ENCODE measurements at regions not wholly inside any gene's neighbourhood (a gene's known extent, or its start where the extent isn't known, plus 50 kb on each side); places are given as distances from the start of the nearest gene placed in this dataset.

DNA sequence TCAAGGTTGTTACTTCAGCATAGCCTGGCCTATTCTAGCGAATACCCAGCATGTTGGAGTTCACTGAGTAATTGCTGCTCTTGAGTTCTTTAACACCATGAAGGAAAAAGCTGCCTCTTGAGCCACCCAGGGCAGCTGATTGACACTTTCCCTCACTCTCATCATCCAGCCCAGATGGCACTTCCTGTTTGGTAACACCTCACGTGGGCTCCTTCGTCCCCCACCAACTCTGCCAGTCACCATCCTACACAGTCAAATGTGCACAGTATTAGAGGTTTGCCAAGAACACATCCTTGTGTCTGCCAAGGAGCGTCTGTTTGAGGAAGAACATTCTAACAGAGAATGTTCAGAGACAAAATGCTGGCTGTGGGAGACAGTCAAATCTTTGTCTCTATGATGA, 266.3 kb downstream of the RPLP1 start:
- no peak for DNase-seq

- no peak for DNase-seq
These were observed 267.1 kb downstream of the RPLP1 start for GRCh38 chr15:69719527-69720240.

GRCh38 chr15:69720536-69720935, 267.9 kb downstream of the RPLP1 start:
- no peak for DNase-seq

- DNase-seq: no peak
These were observed 270.3 kb downstream of the RPLP1 start for GRCh38 chr15:69722924-69723323.

DNA sequence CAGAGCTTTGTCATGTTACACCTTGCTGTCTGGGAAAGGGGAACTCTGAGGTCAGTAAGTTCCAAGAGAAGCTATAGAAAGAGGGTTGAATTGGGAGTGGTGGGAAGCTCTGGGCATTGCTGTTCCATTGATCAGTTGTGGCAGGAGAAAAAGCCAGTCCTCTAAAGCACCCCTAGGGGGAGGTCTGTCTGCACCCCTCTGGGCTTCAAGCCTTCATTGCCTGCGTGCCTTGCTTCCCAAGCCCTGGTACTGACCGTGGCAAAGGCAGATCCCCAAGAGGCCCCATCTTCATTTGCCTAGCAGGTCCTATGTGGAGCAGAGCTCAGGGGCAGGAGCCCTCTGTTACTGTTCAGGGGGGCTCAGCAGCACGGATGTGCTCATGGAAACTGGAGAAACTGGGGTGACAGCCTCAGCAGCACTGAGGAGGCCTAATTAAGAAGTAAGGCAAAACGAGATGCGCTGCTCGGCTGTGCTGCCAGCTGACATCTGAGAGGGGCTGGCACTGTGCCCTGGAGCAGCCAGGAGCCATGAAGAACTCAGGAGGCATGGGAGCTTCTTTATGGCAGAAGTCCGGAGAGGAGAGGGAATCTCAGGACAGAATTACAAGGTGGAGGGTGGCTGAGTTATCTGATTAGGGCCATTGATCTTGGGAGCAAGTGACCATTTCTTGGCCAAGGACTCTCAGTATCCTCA, 270.9 kb downstream of the RPLP1 start:
- no peak for DNase-seq

DNA sequence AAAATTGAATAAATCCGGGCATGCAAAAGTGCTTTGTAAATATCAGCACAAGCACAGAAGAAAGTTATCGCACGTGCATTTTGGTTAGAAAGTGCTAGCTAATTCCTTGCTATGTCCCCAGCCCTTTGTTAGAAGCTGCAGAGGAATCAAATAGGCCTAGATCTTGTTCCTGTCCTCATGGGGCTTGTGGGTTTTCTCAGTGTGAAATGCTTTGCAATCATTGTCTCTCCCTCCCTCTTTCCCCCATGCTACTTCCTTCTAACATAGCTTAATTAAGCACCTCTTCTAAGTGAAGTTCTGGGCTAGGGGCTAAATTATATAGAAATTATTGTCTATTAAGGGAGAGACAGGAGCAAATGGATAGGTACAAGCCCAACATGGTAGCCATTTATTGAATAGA, 271.7 kb downstream of the RPLP1 start:
- DNase-seq: no peak

GRCh38 chr15:69725275-69725674, 272.7 kb downstream of the RPLP1 start:
- no peak for DNase-seq

- no peak for DNase-seq
These were observed 273.3 kb downstream of the RPLP1 start for GRCh38 chr15:69725957-69726356.

- no peak for DNase-seq
These were observed 274.7 kb downstream of the RPLP1 start for GRCh38 chr15:69727121-69727924.

- no peak for DNase-seq
These were observed 276.6 kb downstream of the RPLP1 start for GRCh38 chr15:69729167-69729748.

DNA sequence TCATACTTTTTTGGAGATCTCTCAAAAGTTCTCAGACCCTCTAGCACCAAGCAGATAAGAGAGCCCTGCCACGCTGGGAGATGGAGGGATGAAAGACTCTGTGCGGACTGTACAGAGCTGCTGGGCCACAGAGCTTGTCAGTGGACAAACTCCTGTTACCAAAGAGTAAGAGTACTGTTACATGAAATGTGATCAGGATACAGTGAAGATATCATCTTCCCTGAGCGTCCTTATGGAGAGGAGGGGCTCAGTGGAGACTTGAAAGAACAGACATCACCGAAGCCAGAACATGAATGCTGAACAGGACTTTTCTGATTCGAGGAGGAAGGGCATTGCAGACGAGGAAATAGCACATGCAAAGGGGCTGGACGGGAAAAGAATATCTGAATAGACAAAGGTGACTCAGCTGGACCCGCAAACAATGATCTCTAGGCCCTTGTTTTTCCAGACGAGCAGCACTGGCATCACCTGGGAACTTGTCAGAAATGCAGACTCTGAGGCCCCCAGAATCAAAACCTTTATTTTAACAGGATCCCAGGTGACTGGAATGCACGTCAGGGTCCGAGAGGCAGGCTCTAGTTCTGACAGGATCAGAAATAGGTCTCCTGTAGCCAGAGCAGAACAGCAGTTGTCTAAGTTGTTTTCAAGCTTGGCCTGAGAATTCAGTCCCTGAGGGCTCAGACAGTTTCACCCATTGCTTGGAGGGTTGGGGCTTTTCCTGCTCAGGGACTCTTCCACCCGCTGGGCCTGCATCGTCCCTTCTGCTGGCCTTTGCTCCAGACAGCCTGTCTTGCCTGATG, 277.9 kb downstream of the RPLP1 start:
- no peak for DNase-seq

DNA sequence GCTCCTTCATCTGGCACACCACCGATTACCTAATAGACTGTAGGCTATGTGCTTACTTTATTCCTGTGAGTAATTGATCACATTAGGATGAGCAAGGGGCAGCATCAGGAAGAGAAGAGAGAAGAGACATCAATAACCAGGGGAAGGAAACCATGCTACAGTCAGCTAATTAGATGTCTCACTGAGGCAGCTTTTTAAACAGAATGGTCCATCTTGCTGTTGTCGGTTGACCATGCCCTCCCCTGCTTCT, 278.4 kb downstream of the RPLP1 start:
- DNase-seq: no peak

GRCh38 chr15:69731581-69731980, 279.0 kb downstream of the RPLP1 start:
- DNase-seq: no peak

DNA sequence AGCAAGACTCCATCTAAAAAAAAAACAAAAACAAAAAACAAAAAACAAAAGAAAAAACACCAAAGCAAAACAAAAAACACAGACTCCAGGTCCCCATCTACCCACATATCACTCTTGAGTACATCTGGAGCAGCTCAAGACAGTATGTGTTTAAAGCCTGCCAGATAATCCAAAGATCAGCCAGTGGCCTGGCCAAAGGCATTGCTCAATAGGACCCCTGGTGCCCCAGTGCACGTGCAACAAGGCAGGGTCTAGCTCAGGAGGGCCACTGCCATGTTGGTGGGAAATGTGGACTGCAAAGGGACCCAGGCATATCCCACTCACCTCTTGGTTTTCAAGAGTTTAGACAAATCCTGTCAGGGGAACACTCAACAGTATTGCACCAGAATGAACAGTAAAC, 279.5 kb downstream of the RPLP1 start:
- no peak for DNase-seq

DNA sequence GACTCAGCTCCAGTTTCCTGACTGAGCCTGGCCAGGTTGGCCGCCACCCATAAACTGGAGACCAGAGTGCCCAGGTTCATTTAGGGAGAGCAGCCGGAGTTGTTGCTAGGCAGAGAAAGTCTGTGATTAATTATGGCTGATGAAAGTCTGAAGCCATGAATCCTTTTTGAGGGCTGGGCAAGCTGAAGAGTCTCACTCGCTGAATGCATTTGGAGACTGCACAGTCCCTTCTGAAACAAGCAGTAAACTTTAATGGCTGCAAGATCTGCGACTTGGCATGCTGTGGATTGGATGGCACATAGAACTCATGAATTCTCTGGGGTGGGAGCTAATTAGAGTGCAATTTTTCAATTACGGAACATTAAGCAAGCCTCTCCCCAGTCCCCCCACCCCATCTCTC, 282.1 kb downstream of the RPLP1 start:
- peak; percentile 27 for DNase-seq

GRCh38 chr15:69735121-69735520, 282.5 kb downstream of the RPLP1 start:
- DNase-seq: peak; percentile 79

- DNase-seq: no peak
These were observed 283.5 kb downstream of the RPLP1 start for GRCh38 chr15:69736161-69736560.

DNA sequence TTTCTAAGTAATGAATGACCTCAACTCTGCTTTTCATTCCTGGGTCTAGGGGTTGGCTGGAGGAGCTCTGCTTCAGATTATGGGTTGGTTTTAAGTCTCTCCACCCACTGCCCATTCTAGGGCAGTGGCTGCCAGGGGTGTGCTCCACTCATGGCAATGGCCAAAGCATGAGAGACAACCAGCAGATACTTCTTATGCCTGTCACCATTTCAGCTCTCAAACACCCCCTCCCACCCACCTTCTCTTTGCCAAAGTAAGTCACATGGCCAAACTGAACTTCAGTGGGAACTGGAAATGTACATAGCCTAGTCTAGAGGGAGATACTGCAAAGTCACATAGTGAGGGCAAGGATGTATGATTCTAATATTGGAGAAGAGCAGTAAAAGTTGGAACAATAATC, 285.3 kb downstream of the RPLP1 start:
- DNase-seq: no peak

DNA sequence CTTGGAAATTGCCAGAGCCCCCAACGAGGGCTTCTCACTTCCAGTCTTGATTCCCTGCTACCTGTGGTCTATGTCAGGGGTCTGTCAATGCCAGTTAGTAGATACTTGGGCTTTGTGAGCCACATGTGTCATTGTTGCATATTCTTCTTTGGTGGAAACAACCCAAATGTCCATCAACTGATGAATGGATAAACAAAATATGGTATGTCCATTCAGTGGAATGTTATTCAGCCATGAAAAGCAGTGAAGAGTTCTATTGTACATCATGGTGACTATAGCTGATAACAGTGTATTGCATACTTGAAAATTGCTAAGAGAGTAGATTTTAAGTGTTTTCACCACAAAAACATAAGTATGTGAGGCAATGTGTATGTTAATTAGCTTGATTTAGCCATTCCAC, 288.1 kb downstream of the RPLP1 start:
- no peak for DNase-seq

DNA sequence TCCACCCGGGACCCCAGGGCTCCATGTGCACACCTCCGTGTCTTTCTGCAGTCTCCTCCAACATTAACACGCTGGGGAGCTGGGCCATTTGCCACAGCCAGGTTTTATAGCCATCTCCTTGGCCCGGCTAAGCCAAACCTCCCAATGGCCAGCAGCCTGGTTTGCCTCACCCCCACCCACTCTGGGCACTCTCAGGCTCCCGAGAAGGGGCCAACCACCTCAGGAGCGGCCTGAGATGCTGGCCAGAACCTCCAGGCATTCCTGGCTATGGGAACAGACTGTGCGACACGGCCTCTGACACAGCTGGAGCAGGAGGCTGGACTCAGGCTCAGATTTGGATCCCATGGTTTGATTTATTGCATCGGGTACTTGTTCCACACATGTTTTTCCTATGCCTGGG, 289.7 kb downstream of the RPLP1 start:
- DNase-seq: no peak

- no peak for DNase-seq
These were observed 290.5 kb downstream of the RPLP1 start for GRCh38 chr15:69743091-69743490.

DNA sequence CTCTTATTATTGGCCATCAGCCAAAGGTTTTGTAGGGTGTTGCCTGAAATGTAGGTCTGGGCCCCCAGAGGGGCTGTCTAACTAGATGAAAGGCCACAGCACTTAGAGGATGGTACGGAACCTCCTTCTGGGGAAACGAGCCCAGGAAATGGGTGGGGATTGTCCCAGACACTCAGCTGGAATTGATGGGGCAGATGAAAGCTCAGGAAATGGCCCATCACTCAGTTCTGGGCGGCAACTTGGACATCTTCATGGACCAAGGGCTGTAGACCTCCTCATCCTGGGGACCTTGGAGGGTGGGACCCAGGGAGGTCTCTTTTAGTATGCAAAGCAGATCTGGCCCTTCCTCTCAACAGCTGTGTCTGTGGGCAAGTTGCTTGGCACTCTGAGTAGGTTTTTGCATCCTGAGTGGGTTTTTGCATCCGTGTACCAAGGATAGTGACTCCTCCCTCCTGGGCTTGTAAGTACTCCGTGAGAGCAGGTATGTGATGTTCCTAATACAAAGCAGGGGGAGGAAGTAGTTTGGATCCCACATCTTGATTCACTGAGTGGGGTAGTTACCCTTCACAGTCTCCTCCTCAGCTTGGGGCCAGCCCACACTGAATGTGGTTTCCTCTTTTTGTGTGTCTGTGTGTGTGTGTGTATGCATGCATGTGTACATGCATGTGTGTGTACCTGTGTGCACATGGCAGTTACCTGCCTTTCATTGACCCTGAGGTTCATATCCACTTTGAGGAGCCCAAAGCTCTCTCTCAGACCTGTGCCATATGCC, 292.0 kb downstream of the RPLP1 start:
- DNase-seq: no peak
